HG02798 (cell line): ENCODE measurements at regions not wholly inside any gene's neighbourhood (a gene's known extent, or its start where the extent isn't known, plus 50 kb on each side); places are given as distances from the start of the nearest gene placed in this dataset.

Experiments
- ATAC-seq: cut with Tn5 transposase; IDR thresholded peaks from one replicate; pipeline ENCODE4 v1.9.1; 2021; ENCODE audit warnings: mild to moderate bottlenecking; ENCODE audit not compliant: unreplicated experiment, poor library complexity

DNA sequence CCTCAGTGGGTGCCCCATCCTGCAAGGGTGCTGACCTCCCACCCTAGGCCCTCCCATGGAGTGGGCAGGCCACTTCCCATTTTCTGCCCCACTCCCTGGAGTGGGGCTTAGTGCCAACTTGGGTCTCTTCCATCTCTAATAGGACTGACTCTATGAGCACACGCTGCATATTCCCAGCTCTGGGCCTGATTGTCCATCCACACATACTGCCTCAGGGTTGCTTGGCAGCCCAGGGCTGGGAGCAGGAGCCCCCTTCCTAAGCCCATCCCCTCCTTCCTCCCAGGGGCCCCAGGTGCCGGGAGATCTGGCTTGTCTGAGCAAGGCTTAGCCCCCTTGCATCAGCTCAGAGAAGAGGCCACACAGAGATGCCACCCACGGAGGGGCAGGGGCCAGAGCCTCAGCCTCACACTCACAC is 55.1 kb downstream of the PJA1 start:
- no peak for ATAC-seq

DNA sequence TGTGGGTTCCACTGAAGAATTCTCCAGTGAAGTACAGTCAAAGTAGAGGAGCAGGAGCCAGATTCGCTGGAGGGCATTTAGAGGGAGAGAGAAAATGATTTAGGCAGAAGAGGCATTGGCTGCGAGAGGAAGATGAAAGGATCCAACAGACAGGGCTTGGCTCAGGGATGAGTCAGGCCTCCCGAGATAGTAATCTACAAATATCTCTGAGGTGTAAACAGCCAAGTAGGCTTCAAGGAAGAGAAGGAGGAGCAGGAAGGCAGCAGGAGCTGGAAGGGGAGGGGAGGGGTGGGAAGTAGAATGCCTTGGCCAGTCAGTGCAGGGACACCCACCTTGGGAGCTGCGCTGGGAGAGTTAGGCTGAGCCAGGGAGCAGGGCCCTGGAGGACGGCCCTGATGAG is 55.5 kb downstream of the PJA1 start:
- no peak for ATAC-seq

DNA sequence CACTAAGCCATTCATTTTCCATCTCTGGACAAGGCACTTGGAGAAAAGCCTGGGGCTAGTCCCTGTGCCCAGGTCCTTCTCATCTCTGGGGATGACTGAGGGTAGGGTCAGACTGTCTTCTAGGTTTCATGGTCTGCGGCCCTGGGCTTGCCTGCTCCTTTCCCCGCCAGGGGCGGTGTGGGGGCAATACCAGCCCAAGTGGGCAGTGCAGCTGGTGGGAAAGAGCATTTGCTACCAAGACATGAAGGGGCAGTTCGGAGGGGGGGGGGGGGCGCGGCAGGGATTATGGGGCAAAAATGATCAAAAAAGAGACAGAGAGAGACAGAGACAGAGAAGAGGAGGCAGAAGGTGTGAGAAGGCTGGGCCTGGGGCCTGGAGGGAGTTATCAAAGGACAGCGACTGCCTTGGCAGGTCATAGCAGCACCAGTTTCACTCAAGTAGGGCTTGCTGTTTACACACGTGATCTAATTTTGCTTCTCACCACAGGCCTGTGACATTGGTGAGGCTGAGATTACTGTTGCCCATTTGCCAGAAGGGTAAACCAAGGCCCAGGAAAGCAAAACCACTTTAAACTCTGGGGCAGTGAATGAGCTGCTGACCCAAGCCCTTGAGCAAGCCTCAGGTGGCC is 56.1 kb downstream of the PJA1 start:
- ATAC-seq = no peak

DNA sequence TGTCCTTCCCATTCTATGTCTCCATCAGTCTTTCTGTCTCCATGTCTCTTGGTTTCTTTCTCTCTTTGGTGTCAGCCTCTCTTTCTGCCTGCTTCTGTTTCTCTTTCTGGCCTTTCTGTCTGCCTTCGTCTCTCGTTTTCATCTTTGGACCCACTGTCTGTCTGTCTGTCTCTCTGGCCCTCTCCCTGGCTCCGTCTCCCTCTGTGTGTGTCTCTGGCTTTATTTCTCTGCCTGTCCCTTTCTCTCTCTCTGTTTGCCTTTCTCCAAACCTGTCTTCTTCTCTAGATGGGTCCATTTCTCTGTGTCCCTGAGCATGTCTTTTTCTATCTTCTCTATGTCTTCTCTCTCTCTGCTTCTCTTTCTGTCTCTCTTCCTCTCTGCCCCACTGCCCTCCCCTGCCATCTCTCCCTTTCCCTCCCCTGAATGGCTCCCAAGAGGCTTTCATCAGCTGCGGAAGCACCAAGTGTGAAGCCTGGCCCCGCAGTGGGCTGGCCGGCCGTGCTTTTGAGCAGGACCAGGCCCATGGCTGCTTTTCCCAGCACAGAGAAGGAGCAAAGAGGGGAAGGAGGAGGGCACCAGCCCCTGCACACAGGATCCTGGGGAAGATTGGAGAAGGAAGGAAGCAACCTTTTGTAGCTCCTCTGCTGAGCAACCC is 57.4 kb downstream of the PJA1 start:
- no peak for ATAC-seq

DNA sequence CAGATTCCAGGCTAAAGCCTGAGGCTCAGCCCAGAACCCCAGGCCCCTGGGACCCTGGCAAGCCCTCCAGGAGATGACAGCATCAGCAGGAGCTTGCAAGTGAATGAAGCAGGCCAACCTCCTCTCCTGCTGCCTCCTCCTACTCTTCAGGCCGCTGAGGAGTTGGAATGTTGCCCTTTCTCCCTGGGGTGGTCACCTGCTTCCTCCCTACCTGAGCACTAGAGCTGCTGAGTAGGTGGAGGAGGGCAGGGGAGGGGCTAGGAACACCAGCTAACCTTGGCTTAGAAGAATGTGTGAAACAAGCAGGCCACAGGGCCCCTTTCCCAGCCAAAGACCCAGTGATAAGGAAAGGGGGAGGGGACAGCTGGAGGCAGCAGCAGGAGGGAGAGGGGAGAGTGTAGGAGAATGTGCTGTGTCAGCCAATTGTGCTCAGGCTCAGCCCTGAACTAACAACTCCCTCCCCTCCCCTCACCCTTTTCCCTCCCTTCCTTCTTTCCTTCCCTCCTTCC is 58.0 kb downstream of the PJA1 start:
- no peak for ATAC-seq

DNA sequence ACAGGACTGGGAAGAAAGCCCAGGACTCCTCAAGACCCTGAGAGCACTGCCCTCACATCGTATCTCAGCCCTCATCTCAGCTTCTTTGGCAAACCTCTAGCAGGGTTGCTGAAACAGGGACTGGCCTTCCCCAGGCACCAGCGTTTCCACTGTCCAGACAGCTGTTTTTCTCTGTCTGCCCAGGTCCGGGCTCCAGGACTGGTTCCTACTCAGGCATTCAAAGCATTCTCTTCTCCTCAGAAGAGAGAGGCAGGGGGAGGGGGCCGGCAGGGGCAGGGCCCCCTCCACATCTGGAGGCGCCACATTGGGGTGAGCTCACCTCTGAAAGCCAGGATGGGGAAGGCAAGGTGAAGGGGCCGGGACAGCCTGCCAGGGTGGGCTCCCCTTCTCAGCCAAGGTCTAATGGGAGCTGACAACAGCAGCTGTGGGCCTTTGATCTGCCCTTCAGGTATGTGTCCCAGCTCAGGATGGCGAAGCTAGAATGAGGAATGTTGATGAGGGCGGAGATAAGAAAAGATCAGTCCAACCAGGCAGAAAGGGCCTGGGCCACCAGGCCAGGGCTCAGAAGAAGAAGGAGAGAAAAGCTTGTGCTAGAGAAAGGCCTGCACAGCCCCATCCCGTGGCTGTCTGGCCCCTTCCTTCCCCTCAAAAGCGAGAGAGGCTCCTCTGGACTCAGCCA is 60.4 kb downstream of the PJA1 start:
- ATAC-seq = no peak

DNA sequence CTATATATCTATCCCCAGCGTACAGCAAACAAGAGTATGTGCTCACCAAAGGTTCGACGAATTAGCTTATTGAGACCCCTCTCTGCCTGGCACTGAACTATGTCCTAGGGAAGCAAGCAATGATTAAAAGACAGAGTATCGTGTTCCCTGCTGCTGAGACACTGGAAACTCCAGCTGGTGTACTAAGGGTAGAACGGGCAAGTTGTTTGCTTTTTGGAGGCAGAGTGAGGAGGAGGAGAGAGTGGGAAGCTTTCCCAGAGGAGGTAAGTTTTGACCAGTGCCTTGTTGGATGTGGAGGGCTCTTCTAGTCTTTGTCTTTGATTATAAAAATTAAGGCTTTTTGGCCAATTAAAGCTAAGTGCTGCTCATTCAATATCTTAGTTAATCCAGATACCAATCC is 61.7 kb downstream of the PJA1 start:
- no peak for ATAC-seq

DNA sequence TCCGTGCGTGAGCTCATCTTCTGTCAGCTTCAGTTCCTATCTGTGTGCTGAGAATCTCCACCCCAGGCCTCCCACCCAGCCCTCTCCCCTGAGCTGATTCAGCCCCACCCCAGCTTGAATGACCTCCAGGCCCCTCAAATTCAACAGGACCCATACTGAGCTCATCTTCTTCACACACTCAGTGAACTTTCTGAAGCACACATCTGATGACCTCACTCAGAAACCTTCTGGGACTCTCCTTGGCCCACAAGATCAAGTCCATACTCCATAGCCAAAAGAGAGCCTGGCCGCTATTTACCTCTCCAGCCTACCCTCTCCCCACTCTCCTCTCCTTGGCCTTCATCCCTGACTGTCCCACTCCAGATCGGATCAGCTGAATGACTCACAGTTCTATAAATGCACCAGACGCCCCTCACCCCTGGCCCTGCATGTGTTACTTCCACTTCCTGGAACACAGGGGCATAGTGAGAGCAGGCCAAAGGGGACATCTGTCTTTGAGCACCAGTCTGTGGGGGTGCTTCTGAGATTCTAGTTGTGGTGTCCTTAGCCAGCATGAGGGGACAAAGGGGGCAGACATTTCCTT is 62.5 kb downstream of the PJA1 start:
- ATAC-seq = no peak

DNA sequence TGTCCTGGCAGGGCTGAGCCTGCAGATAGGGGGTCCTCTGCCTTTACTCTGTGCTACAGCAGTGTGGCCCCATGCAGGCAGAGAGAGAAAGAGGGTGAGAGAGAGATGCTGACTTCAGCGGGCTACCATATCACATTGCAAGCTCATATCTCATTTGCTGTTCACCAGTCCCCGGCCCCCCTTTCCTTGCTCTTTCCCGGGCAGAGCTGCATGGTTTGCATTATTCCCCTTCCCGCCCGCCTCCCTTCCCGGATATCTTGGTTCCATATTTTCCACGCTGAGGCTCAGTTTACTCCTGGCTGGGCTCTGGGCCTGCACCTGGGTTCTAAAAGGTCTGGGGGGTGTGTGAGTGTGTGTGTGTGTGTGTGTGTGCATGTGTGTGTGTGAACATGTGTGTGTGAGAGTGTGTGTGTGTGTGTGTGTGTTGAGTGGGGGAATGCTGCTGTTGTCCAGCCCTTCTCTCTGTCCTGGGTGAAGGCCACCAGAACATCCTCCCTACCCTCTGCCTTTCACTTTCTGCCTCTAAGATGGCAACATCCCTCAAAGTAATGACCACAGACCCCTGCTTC is 63.5 kb downstream of the PJA1 start:
- ATAC-seq = no peak

DNA sequence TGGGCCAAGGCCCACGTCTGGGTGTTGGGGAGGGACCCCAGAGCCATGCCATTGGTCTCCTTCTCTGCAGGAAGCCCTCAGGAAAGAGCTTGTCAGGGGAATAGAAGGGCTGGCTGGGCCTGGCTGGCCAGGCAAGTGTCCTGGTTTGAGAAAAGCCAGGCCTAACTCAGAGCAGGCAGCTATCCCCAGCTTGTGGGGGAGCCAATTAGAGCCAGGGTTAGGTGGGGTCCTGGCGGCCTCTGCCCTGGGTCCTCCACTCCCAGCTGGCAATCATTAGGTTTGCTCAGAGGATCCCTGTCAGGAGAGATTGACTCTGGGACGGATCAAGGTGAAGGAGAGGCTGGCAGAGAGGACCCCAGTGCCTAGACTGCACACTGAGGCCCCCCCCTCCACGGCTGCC is 64.8 kb downstream of the PJA1 start:
- ATAC-seq = no peak

DNA sequence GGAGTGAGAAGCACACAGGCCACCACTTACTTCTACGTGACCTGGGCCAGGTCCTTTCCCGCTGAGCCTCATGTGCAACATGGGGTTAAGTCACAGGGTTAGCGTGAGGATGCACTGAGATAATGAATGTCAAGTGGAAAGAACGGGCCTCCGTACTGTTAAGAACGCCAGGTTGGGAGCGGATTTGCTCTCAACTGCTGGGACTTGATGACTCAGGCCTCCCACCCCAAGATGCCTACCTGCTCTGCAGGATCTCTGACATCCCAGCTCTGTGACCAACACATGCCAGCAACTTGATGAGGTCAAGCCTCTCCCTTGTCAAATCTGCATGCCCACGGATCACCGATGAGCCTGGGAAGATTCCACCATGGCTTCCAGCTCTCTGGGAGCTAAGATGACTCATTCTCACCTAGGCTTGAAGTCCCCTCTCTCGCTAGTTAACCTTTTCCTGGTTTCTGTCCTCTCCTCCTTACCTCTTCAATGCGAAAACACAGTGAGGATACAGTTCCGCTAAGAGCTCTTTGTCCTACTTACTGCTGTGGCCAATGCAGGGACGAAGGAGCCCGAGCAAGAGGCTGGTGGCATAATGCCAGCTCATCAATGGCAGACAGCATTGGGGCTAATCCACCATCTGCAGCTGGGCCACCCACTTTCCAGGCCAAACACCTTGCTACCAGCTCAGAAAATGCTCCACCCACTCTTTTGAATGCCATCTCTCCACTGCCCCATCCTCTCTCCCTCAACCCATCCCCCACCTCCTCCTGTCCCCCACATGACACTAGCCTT is 67.6 kb downstream of the PJA1 start:
- no peak for ATAC-seq

DNA sequence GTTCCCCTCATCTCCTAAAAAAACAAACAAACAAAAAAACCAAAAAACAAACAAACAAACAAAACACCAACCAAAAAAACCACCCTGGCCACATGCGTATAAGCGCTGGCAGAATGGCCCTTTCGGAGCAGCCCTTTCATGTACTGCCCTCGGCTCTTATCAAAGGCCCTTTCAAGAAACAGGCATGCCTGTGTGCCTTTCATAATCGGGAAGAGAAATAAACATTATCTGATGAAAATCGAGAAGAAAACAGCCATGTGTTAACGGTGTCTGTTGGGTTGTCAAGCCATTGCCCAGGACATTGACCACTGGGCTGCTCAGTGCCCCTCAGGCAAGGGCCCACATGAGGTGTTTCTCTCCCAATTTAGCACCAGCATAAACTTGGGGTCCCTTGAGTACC is 68.3 kb downstream of the PJA1 start:
- no peak for ATAC-seq

DNA sequence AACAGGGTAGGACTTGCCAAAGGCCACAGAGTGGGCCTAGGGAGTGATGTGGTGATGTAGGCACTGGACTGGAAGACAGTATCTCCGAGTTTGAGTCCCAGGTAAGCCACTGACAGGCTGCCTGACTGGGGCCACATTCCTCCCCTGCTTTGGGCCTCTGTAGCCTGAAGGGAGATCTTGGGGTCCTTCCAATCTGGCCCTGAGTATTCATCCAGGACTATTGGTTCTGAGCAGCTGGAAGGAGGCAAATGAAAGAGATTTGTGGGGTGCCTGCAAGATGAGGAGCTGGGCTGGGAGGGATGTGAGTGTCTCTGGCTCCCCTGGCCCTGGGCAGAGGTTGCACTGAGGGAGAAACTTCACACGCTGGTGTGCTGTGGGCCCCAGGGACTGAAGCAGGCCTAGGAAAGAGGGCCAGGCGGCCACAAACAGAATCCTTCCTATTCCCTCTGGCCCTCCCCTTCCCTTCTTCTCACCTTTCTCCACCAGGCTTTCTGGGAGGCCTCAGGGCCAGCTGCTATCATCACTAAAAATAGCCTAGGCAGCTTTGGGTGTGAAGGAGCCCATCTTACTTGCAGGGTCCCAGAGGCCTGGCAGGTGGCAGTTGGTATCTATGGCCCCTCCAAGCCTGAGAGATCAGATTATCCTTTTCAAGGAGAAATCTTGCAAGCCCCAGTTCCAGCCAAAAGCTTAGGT is 70.1 kb downstream of the PJA1 start:
- ATAC-seq = no peak

DNA sequence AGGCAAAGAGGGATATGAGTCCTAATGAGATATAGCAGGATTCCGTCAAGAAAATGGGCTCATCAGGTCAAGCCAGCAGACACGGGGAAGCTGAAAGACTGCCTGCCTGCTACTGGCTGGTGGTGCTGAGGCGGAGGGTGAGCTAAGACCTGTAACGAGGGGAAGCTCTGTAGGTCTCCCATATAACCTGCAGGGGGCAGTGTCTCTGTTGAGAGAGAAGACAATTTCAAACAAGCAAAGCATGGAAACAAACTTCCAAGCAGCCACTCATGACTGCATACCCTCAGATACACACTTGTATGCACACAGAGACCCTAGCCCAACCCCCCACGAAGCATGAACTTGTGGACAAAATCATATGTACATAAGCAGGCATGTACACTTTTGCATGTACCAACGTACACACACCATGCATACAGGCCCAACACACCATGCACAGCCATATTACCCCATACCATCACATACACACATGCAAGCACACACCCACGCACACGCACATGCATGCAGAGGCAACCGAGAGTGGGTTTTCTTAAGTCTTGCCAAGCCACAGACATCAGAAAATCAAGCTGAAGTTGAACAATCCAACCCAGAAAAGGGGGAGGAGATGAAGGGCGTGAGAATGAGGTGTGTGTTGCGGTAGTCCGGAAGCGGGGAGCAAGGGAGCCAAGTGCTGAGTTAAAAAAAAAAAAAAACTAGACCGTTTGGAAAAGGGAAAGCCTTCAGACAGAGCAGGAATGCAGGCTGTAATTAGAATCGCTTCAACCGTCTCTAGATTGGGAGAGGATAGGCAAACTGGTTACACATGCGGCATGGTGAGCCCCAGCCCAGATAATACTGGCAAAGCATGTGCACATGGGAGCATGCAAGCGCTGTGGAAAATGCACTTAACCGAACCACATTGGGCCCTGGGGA is 71.0 kb downstream of the PJA1 start:
- peak; percentile 69 for ATAC-seq

DNA sequence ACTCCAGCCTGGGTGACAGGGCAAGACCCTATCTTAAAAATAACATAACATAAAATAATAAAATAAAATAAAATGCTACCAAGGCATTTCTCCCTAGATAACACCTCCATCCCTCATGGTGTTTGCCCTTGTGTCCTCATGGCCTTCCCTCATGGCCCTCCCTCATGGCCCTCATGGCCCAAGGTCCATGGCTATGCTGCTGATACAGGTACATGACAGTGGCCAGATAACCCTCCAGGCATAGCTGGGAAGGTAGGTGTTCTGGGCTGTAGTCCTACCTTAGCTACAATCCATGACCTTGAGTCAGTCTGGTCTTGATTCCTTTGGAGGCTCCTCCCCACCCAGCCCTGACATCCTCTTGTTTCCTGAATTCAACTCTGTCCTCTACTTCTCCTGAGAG is 75.2 kb downstream of the PJA1 start:
- no peak for ATAC-seq

DNA sequence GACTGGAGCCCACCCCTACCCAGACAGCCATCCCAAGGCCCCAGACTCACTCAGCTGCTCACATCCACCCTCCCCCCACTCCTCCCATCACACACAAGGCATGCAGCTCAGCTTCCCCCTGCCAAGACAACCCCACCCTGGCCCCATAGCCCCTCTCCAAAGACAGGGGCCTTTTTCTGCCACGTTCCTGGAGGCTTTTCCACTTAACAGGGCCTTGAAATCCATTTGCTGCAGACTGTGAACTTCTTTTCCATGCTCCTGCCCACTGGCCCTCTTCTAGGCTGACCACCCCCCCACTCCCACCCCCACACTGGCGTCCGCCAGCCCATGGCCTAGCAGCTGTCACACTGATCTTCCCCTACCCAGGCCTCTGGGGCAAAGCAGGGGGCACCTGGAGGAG is 76.0 kb downstream of the PJA1 start:
- ATAC-seq = no peak

DNA sequence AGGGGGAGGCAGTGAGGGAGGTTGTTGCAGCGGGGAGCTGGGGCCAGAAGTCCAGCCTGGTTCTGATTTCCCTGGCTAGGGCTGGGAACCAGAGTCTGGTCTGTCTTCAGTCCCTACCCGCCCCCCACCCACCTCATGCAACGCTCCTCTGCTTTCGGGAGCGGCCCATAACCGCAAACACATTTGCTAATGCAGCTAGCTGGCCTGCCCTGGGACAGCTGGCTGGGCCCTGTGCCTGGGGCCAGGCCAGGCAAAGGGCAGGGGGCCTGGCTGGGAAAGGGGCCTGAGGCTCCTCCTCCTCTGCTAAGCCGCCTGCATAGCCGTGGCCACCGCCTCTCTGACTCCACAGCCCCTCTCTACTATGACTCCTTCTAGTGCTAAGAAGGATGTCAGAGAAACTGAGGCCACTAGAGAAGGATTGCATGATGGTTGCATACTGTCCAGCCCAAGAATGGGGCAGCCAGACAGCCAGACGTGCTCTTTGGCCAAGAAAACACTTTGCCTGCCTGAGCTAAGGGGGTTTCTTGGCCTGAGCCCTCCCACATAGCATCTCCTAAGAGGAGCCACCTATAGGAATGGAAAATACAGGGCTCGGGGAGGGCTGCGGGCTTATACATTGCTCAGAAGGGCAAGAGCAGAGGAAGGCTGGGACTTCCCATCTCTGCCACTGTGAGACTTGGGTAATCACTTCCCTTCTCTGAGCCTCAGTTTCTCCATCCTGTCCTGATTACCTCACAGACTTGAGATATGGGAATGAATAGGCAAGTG is 76.9 kb downstream of the PJA1 start:
- no peak for ATAC-seq

DNA sequence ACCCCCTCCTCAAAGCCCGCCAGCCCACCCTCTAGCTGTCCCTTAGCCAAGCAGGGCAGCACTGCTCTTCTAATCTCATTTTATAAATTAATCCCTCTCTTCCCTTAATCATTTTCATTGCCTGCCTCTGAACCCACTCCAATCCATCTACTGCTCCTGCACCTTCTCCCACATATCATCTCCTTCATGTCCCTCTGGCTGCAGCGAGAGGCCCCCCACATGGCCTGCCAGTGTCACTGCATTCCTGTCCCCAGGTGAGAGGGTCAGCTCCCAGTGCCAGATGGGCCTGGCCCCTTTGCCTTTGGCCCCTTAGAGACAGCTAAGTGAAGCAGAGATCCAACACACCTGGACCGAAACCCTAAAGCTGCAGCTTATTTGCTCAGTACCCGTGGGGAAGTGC is 79.4 kb downstream of the PJA1 start:
- ATAC-seq = no peak
